ENCODE measurements at regions not wholly inside any gene's neighbourhood (a gene's known extent, or its start where the extent isn't known, plus 50 kb on each side); places are given as distances from the start of the nearest gene placed in this dataset.

DNA sequence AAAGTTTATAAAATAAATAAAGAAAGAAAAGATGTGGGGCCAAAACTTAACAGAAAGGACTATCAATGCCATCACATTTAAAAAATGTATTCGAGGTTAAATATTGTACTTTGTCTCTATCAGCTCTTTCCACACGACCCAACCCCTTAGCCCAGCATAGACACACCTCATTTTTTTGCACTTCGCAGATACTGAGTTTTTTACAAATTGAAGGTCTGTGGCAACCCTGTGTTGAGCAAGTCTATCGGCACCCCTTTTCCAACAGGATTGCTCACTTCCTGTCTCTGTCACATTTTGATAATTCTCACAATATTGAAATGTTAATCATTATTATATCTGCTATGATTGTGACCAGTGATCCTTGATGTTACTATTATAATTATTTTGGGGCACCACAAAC is 151.6 kb upstream of the TBX20 start:
- no peak for TF ChIP-seq GLIS3 (CRISPR knock-in tag; IDR thresholded peaks at IDR 0.05)
- TF ChIP-seq ZFP30 (CRISPR knock-in tag; IDR thresholded peaks at IDR 0.05), result no peak
- TF ChIP-seq TOX (CRISPR knock-in tag; IDR thresholded peaks at IDR 0.05; ENCODE audit: borderline replicate concordance), result no peak
- no peak for TF ChIP-seq ZC3H10 (CRISPR knock-in tag; IDR thresholded peaks at IDR 0.05)
- no peak for ATAC-seq

GRCh38 chr7:35401217-35401879 is 147.4 kb upstream of the TBX20 start:
- no peak for ATAC-seq
- TF ChIP-seq ZC3H10 (CRISPR knock-in tag; IDR thresholded peaks at IDR 0.05) (no peak), SNAI2 (CRISPR knock-in tag; IDR thresholded peaks at IDR 0.05) (no peak), BACH2 (CRISPR knock-in tag; IDR thresholded peaks at IDR 0.05; ENCODE audit: borderline replicate concordance) (no peak), ARNTL (CRISPR knock-in tag; IDR thresholded peaks at IDR 0.05; ENCODE audit: borderline replicate concordance, low read depth) (no peak), ZFP3 (CRISPR knock-in tag; IDR thresholded peaks at IDR 0.05) (no peak), GLIS3 (CRISPR knock-in tag; IDR thresholded peaks at IDR 0.05) (no peak), ZFP30 (CRISPR knock-in tag; IDR thresholded peaks at IDR 0.05) (no peak), TOX (CRISPR knock-in tag; IDR thresholded peaks at IDR 0.05; ENCODE audit: borderline replicate concordance) (no peak)
- TF ChIP-seq, protein P1, sequence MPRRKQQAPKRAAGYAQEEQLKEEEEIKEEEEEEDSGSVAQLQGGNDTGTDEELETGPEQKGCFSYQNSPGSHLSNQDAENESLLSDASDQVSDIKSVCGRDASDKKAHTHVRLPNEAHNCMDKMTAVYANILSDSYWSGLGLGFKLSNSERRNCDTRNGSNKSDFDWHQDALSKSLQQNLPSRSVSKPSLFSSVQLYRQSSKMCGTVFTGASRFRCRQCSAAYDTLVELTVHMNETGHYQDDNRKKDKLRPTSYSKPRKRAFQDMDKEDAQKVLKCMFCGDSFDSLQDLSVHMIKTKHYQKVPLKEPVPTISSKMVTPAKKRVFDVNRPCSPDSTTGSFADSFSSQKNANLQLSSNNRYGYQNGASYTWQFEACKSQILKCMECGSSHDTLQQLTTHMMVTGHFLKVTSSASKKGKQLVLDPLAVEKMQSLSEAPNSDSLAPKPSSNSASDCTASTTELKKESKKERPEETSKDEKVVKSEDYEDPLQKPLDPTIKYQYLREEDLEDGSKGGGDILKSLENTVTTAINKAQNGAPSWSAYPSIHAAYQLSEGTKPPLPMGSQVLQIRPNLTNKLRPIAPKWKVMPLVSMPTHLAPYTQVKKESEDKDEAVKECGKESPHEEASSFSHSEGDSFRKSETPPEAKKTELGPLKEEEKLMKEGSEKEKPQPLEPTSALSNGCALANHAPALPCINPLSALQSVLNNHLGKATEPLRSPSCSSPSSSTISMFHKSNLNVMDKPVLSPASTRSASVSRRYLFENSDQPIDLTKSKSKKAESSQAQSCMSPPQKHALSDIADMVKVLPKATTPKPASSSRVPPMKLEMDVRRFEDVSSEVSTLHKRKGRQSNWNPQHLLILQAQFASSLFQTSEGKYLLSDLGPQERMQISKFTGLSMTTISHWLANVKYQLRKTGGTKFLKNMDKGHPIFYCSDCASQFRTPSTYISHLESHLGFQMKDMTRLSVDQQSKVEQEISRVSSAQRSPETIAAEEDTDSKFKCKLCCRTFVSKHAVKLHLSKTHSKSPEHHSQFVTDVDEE (CRISPR knock-in tag; IDR thresholded peaks at IDR 0.05), result no peak
- TF ChIP-seq, protein P2, sequence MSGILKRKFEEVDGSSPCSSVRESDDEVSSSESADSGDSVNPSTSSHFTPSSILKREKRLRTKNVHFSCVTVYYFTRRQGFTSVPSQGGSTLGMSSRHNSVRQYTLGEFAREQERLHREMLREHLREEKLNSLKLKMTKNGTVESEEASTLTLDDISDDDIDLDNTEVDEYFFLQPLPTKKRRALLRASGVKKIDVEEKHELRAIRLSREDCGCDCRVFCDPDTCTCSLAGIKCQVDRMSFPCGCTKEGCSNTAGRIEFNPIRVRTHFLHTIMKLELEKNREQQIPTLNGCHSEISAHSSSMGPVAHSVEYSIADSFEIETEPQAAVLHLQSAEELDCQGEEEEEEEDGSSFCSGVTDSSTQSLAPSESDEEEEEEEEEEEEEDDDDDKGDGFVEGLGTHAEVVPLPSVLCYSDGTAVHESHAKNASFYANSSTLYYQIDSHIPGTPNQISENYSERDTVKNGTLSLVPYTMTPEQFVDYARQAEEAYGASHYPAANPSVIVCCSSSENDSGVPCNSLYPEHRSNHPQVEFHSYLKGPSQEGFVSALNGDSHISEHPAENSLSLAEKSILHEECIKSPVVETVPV (CRISPR knock-in tag; IDR thresholded peaks at IDR 0.05), result no peak

- no peak for TF ChIP-seq OSR1 (CRISPR knock-in tag; IDR thresholded peaks at IDR 0.05)
- TF ChIP-seq RARB (CRISPR knock-in tag; IDR thresholded peaks at IDR 0.05), result no peak
- TF ChIP-seq TCF4 (CRISPR knock-in tag; IDR thresholded peaks at IDR 0.05; ENCODE audit: borderline replicate concordance), result no peak
- no peak for TF ChIP-seq ZFP30 (CRISPR knock-in tag; IDR thresholded peaks at IDR 0.05)
- no peak for TF ChIP-seq POU6F1 (CRISPR knock-in tag; IDR thresholded peaks at IDR 0.05; ENCODE audit: borderline replicate concordance, low read depth)
- no peak for TF ChIP-seq SNAI2 (CRISPR knock-in tag; IDR thresholded peaks at IDR 0.05)
- TF ChIP-seq ARNTL (CRISPR knock-in tag; IDR thresholded peaks at IDR 0.05; ENCODE audit: borderline replicate concordance, low read depth), result no peak
- no peak for TF ChIP-seq PPARA (CRISPR knock-in tag; IDR thresholded peaks at IDR 0.05; ENCODE audit: borderline replicate concordance)
- TF ChIP-seq ZC3H10 (CRISPR knock-in tag; IDR thresholded peaks at IDR 0.05), result no peak
- no peak for TF ChIP-seq PATZ1 (CRISPR knock-in tag; IDR thresholded peaks at IDR 0.05; ENCODE audit: borderline replicate concordance)
- TF ChIP-seq ESRRG (CRISPR knock-in tag; IDR thresholded peaks at IDR 0.05), result no peak
- TF ChIP-seq TOX (CRISPR knock-in tag; IDR thresholded peaks at IDR 0.05; ENCODE audit: borderline replicate concordance), result no peak
- TF ChIP-seq ZFP3 (CRISPR knock-in tag; IDR thresholded peaks at IDR 0.05), result no peak
- TF ChIP-seq ZNF8 (CRISPR knock-in tag; IDR thresholded peaks at IDR 0.05), result no peak
- TF ChIP-seq, protein P2 (CRISPR knock-in tag; IDR thresholded peaks at IDR 0.05), result no peak
- no peak for TF ChIP-seq CREB5 (CRISPR knock-in tag; IDR thresholded peaks at IDR 0.05; ENCODE audit: low read depth)
- TF ChIP-seq, protein P1 (CRISPR knock-in tag; IDR thresholded peaks at IDR 0.05), result no peak
- no peak for TF ChIP-seq BACH2 (CRISPR knock-in tag; IDR thresholded peaks at IDR 0.05; ENCODE audit: borderline replicate concordance)
- no peak for ATAC-seq
Measured at GRCh38 chr7:35399840-35400239, 145.9 kb upstream of the TBX20 start.
